B cell (primary cell): ENCODE measurements at regions not wholly inside any gene's neighbourhood (a gene's known extent, or its start where the extent isn't known, plus 50 kb on each side); places are given as distances from the start of the nearest gene placed in this dataset.

Experiments used
- ATAC-seq: fragments of 200-7000 bp; cut with Tn5 transposase; one replicate; pipeline ENCODE4 v1.10.0; 2021; ENCODE audit warnings: low read depth, mild to moderate bottlenecking, moderate number of reproducible peaks, moderate library complexity
- CTCF ChIA-PET: fragments of 350-600 bp; sonication (Branson Sonifier 250); formaldehyde crosslinking; loops from one replicate; lab custom pipeline; 2021; ENCODE audit warnings: antibody characterized with exemption, inconsistent platforms; lab: Charles Lee
- POLR2A ChIA-PET: fragments of 350-600 bp; sonication (Branson Sonifier 250); formaldehyde crosslinking; loops from one replicate; lab custom pipeline; 2021; ENCODE audit warnings: antibody characterized with exemption; lab: Charles Lee
- DNase-seq: peaks from one replicate; pipeline ENCODE4 v3.0.0; 2013
- H2AFZ ChIP-seq: 2 replicates; pipeline ENCODE4 v1.6.1; 2012; ENCODE audit warnings: mild to moderate bottlenecking, low read depth, low read length; ENCODE audit not compliant: insufficient read depth, poor library complexity, severe bottlenecking
- H3K27ac ChIP-seq, 2 donors: 1 replicate in 1 of 2; 2 replicates in 1 of 2; pipeline ENCODE4 v1.5.1; 2012 to 2013; ENCODE audit warnings: low read length in 2 of 2, mild to moderate bottlenecking in 2 of 2, moderate library complexity in 1 of 2
- H3K27me3 ChIP-seq, 4 experiments: fragments of 200-600 bp in 1 of 4; sonication (generic) in 1 of 4; replicated peaks in 1 of 4; 1 replicate in 2 of 4; 2 replicates in 2 of 4; pipeline versions ENCODE4 v1.6.1 to v1.7.0; 2013 to 2016; ENCODE audit warnings: low read length in 3 of 4, mild to moderate bottlenecking in 2 of 4, mixed read lengths in 1 of 4, moderate library complexity in 1 of 4; ENCODE audit not compliant: insufficient read depth in 4 of 4, control insufficient read depth in 3 of 4; ENCODE audit errors: control extremely low read depth in 1 of 4
- H3K36me3 ChIP-seq, 2 experiments: replicated peaks in 1 of 2; 1 replicate in 1 of 2; 2 replicates in 1 of 2; pipeline versions ENCODE4 v1.6.1 to v1.7.1; 2013; ENCODE audit warnings: low read length in 1 of 2; ENCODE audit not compliant: insufficient read depth in 2 of 2, control insufficient read depth in 1 of 2; ENCODE audit errors: control extremely low read depth in 1 of 2, extremely low read depth in 1 of 2
- H3K4me1 ChIP-seq, 2 donors: fragments of 200-600 bp in 1 of 2; sonication (generic) in 1 of 2; 1 replicate in 1 of 2; 2 replicates in 1 of 2; pipeline versions ENCODE4 v1.5.1 to v1.6.1; 2013 to 2017; ENCODE audit warnings: low read length in 2 of 2; ENCODE audit not compliant: control insufficient read depth in 2 of 2, insufficient read depth in 2 of 2
- H3K4me2 ChIP-seq: replicated peaks from 2 replicates; pipeline ENCODE3; 2012; ENCODE audit warnings: mild to moderate bottlenecking, low read depth, low read length; ENCODE audit not compliant: poor library complexity, severe bottlenecking
- H3K4me3 ChIP-seq, 5 experiments: fragments of 200-600 bp in 1 of 5; sonication (generic) in 1 of 5; 1 replicate in 3 of 5; 2 replicates in 2 of 5; pipeline versions ENCODE4 v1.5.1 to v1.7.0; 2011 to 2016; ENCODE audit warnings: low read length in 4 of 5, mild to moderate bottlenecking in 4 of 5, low read depth in 2 of 5, control low read depth in 1 of 5, moderate library complexity in 1 of 5; ENCODE audit not compliant: insufficient read depth in 1 of 5; ENCODE audit errors: control extremely low read depth in 1 of 5, extremely low read depth in 1 of 5
- H3K79me2 ChIP-seq: fragments of 200-600 bp; sonication (generic); one replicate; pipeline ENCODE4 v1.6.0; 2016; ENCODE audit warnings: low read length; ENCODE audit not compliant: control insufficient read depth, insufficient read depth
- H3K9ac ChIP-seq: fragments of 200-600 bp; sonication (generic); 2 replicates; pipeline ENCODE4 v1.6.1; 2017; ENCODE audit warnings: mild to moderate bottlenecking, low read length, moderate library complexity
- H3K9me3 ChIP-seq, 3 donors: one replicate each; pipeline versions ENCODE4 v1.6.1 to v1.7.1; 2013; ENCODE audit warnings: low read length in 2 of 3; ENCODE audit not compliant: control insufficient read depth in 2 of 3, insufficient read depth in 1 of 3; ENCODE audit errors: control extremely low read depth in 1 of 3
- H4K20me1 ChIP-seq: 2 replicates; pipeline ENCODE4 v1.6.0; 2012; ENCODE audit warnings: mild to moderate bottlenecking, low read length; ENCODE audit not compliant: insufficient read depth, control insufficient read depth, poor library complexity, severe bottlenecking
- H3K27ac Mint-ChIP-seq: one replicate; pipeline ENCODE4 v1.8.0; 2021; ENCODE audit warnings: mixed read lengths
- H3K27me3 Mint-ChIP-seq: one replicate; pipeline ENCODE4 v1.8.0; 2021; ENCODE audit warnings: mixed read lengths
- H3K4me1 Mint-ChIP-seq: one replicate; pipeline ENCODE4 v1.8.0; 2021; ENCODE audit warnings: mixed read lengths
- H3K4me3 Mint-ChIP-seq: one replicate; pipeline ENCODE4 v1.8.0; 2021; ENCODE audit warnings: mixed read lengths
- H3K9me3 Mint-ChIP-seq: one replicate; pipeline ENCODE4 v1.8.0; 2022; ENCODE audit warnings: mixed read lengths; ENCODE audit not compliant: insufficient read depth
- CTCF ChIP-seq: fragments of 200-600 bp; IDR thresholded peaks from one replicate; pipeline ENCODE4 v1.8.0; 2022; ENCODE audit warnings: antibody characterized with exemption, mild to moderate bottlenecking
- EZH2 ChIP-seq: IDR thresholded peaks from 2 replicates; pipeline ENCODE4 v1.6.1; 2012; ENCODE audit warnings: borderline replicate concordance, low read depth, mild to moderate bottlenecking, moderate library complexity, low read length; ENCODE audit not compliant: insufficient read depth, poor library complexity, severe bottlenecking
- intact Hi-C: fragments of 100-400 bp; cut with micrococcal nuclease; formaldehyde crosslinking; loops from one replicate; pipeline ENCODE4 v1.10.0; 2022

- ATAC-seq, result no peak
- no peak overlapping the region for H3K4me2 ChIP-seq
- ChIA-PET POLR2A (no interaction called here), CTCF (interaction anchor here (1.0 kb wide), 1 partner anchor 156 kb away, joined by 3 read pairs; no protein-coding TSS in a partner anchor)
- no peaks in the 10 kb centered on the region for H4K20me1 ChIP-seq
- H3K36me3 ChIP-seq, result no peaks in the 10 kb centered on the region
- Mint-ChIP-seq H3K27me3 (peaks cover 11% of the 10 kb centered on the region), H3K9me3 (no peaks in the 10 kb centered on the region), H3K4me1 (no peaks in the 10 kb centered on the region), H3K4me3 (no peak overlapping the region), H3K27ac (no peak overlapping the region)
- no peak overlapping the region for H3K4me3 ChIP-seq
- intact Hi-C loops, result no loop called here
- no peaks in the 10 kb centered on the region for H3K9me3 ChIP-seq
- no peak overlapping the region for H2AFZ ChIP-seq
- H3K27me3 ChIP-seq, result no peaks in the 10 kb centered on the region
- no peaks in the 10 kb centered on the region for H3K4me1 ChIP-seq
- H3K79me2 ChIP-seq, result no peaks in the 10 kb centered on the region
- DNase-seq, result no peak
- H3K9ac ChIP-seq, result no peak overlapping the region
- H3K27ac ChIP-seq, result no peak overlapping the region
- no peak for TF ChIP-seq CTCF
- TF ChIP-seq EZH2, result no peak
Measured at GRCh38 chr5:39532511-39532910, 107.7 kb upstream of the DAB2 start.

GRCh38 chr5:39531306-39531705 lies 106.5 kb upstream of the DAB2 start:
- H3K4me3 ChIP-seq, result no peak overlapping the region
- ATAC-seq (no peak), DNase-seq (no peak)
- TF ChIP-seq EZH2 (no peak), CTCF (no peak)
- POLR2A ChIA-PET, result no interaction called here
- Mint-ChIP-seq H3K4me3 (no peak overlapping the region), H3K9me3 (no peaks in the 10 kb centered on the region), H3K27ac (no peak overlapping the region), H3K27me3 (peaks cover 11% of the 10 kb centered on the region), H3K4me1 (no peaks in the 10 kb centered on the region)
- no peaks in the 10 kb centered on the region for H3K79me2 ChIP-seq
- no peaks in the 10 kb centered on the region for H4K20me1 ChIP-seq
- CTCF ChIA-PET, result no interaction called here
- intact Hi-C loops, result no loop called here
- no peaks in the 10 kb centered on the region for H3K9me3 ChIP-seq
- no peak overlapping the region for H3K9ac ChIP-seq
- H2AFZ ChIP-seq, result no peak overlapping the region
- no peak overlapping the region for H3K27ac ChIP-seq
- H3K36me3 ChIP-seq, result no peaks in the 10 kb centered on the region
- H3K4me1 ChIP-seq, result no peaks in the 10 kb centered on the region
- no peak overlapping the region for H3K4me2 ChIP-seq
- peaks cover 0 to 5% (median 4%) of the 10 kb centered on the region in 4 experiments for H3K27me3 ChIP-seq
